ENCODE measurements at regions not wholly inside any gene's neighbourhood (a gene's known extent, or its start where the extent isn't known, plus 50 kb on each side); places are given as distances from the start of the nearest gene placed in this dataset.

GRCh38 chr2:194264586-194264985, 1392.4 kb upstream of the SLC39A10 start:
- TF ChIP-seq CTCF (IDR thresholded peaks at IDR 0.05; ENCODE audit: insufficient read depth, low read length) = no peak
- no peak overlapping the region for H3K4me3 ChIP-seq (ENCODE audit: low read depth, low read length)
- no peak for DNase-seq (ENCODE audit: low read depth)

DNA sequence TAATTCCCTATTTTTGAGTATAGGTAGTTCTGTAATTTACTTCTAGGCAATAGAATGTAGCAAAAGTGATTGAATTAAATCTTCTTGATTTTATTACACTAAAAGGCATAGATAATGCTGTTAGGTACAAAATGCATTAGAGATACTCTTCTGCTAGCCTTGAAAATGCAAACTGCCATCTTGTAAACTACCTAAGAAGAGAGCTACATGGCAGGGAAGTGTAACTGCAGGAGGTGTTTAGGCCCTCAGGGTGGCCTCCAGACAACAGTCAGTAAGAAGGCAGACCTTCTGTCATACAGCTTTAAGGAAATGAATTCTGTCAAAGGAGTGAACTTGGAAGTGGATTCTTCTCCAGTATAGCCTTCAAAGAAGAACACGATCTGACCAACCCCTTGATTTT, 1396.8 kb upstream of the SLC39A10 start:
- no peak for TF ChIP-seq CTCF (IDR thresholded peaks at IDR 0.05; ENCODE audit: insufficient read depth, low read length)
- no peak overlapping the region for H3K4me3 ChIP-seq (ENCODE audit: low read depth, low read length)
- no peak for DNase-seq (ENCODE audit: low read depth)

DNA sequence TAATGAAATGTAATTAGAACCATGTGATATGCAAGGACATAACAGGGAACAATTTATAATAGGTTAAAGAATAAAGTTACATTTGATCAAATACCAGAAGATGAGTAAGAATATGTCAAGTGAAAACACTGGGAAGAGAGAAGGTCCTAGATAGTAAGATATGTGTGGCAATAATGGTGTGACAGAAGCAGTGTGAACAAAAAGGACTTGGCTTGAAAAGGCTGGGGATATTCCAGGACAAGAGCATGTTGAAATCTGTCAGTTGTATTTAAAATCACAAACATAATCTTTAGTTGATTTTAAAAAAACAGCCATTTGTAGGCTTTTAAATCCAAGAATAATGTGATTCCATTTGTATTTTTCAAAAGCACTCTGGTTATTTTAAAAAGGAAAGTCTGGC, 1399.9 kb upstream of the SLC39A10 start:
- no peak for TF ChIP-seq CTCF (IDR thresholded peaks at IDR 0.05; ENCODE audit: insufficient read depth, low read length)
- DNase-seq (ENCODE audit: low read depth) = no peak
- H3K4me3 ChIP-seq (ENCODE audit: low read depth, low read length) = no peak overlapping the region

DNA sequence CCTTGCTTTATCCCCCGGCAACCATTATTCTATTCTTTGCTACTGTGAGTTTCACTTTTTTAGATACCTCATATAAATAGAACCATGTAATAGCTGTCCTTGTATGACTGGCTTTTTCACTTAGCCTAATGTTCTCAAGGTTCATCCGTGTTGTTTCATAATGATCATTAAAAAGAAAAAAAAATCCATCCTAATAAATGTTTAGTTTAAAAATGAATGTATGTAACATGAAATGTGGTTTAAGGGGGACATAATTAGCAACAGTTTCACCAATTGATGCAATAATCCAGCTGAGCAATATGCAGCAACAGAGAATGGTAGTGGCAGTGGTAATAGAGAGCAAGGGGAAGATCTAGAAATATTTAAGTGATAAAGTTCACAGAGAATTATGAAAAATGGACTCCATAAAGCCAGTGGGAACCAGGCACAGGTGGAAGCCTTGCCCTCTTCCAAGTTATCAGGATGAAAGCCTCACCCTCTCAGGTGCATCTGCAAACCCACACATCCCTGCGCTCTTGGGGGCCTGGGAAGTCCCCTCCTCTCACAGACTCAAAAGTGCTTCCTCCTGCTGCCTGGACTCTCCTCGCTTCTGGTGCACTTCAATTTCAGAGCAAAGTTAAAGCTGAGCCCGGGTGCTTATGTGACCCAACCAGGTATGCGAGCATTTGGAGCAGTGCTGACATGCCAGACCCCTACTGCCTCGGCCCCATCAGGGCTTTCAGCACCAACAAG, 1403.3 kb upstream of the SLC39A10 start:
- H3K4me3 ChIP-seq (ENCODE audit: low read depth, low read length) = no peak overlapping the region
- TF ChIP-seq CTCF (IDR thresholded peaks at IDR 0.05; ENCODE audit: insufficient read depth, low read length) = no peak
- DNase-seq (ENCODE audit: low read depth) = no peak

DNA sequence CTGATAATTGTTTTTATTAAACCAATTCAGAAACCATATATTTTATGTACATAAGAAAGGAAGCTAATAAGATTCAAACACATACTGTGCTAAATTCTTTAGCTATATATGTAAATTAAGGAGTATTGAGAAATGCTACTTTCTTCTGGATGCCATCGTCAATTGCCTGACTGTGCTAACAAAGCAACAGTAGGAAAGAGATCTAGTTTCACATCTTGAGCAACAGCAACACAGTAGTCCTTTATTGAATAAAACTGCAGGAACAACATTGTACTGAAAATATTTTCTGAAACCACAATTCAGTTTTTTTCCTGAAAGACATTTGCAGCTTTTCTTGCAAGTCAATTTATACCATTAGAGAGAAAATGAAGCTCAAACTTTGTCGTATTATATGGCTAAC, 1404.9 kb upstream of the SLC39A10 start:
- no peak for TF ChIP-seq CTCF (IDR thresholded peaks at IDR 0.05; ENCODE audit: insufficient read depth, low read length)
- no peak for DNase-seq (ENCODE audit: low read depth)
- no peak overlapping the region for H3K4me3 ChIP-seq (ENCODE audit: low read depth, low read length)

DNA sequence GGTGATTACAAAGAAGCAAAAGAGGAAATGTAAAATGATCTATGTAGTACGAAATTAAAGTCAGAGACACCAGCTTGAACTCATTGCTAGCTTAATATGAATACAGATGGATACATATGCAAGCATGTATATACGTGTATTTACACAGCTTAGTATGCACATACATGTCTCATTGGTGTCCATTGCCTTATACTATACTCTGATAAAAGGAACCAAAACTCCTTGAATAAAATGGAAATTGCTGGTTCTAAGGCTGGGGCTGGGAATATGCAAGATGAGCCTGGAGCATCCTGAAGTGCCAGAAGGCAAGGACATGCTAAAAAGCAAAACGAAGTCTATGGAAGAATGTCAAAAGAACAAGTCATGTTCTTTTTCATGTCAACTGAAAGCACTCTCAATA, 1424.4 kb upstream of the SLC39A10 start:
- no peak for TF ChIP-seq CTCF (IDR thresholded peaks at IDR 0.05; ENCODE audit: insufficient read depth, low read length)
- H3K4me3 ChIP-seq (ENCODE audit: low read depth, low read length) = no peak overlapping the region
- DNase-seq (ENCODE audit: low read depth) = no peak

GRCh38 chr2:194223218-194223617, 1433.8 kb upstream of the SLC39A10 start:
- TF ChIP-seq CTCF (IDR thresholded peaks at IDR 0.05; ENCODE audit: insufficient read depth, low read length) = no peak
- no peak overlapping the region for H3K4me3 ChIP-seq (ENCODE audit: low read depth, low read length)
- no peak for DNase-seq (ENCODE audit: low read depth)

Data from fibroblast of the aortic adventitia (primary cell).